GM21619 (cell line): ENCODE measurements at regions not wholly inside any gene's neighbourhood (a gene's known extent, or its start where the extent isn't known, plus 50 kb on each side); places are given as distances from the start of the nearest gene placed in this dataset.
A peak's percentile ranks its signal among the peaks of the same experiment; 100 is the strongest.

Source experiments
- ATAC-seq: cut with Tn5 transposase; IDR thresholded peaks from one replicate; pipeline ENCODE4 v1.9.1; 2021; ENCODE audit not compliant: unreplicated experiment

DNA sequence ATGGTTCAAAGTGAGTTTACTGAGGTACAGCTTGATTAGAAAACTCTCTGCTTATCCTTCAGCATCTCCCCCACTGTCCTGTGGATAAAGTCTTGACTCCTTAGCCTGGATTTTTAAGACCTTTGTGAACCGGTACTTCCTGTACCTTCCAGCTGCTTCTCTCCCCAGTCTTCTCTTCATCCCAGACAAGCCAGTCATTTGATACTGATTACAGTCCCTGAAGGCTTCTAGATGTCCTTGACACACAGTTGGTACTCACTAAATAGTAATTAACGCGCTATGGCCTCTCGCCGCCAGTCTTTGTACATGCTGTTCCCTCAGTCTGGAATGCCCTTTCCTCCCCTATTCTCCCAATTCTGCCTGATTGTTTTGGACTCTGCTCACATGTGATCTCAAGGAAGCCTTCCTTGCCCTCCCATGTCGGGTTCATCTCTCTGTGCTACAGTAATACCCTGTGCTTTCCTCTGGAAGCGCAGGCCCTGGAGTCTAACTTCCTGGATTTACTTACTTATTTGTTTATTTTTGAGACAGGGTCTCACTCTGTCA, 50.6 kb upstream of the PTGR2 start:
- ATAC-seq, result no peak

DNA sequence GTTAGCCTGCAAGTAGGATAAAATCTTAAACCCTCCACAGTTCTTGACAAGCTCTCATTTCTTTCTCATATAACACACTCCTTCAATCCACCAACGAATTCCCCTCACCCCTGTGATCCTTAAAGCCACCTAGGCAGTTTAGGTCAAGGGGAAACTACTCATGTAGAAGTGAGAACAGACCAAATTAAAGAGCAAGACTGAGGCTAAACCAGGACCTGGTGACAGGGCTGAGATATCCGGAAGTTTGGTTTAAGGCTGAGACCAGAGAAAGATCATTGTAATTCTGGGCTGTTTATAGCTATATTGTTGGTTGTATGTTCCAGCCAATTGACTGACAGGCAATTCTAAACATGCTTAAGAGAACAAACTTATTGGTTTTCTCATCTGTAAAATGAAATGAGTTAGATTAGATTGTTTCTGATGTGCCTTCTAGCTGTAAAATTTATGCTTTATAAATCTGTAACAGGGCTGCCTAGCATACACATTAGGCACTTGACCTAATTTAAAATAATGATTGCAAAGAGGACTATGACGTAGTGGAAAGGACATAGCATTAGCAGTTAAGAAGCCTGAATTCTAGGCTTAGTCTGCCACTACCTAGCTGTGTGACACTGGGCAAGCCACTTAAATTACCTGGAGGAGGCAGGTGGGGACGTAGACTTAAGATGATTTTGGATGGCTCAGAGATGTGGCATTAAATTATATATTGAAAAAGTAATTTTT, 53.9 kb upstream of the PTGR2 start:
- ATAC-seq, result no peak

DNA sequence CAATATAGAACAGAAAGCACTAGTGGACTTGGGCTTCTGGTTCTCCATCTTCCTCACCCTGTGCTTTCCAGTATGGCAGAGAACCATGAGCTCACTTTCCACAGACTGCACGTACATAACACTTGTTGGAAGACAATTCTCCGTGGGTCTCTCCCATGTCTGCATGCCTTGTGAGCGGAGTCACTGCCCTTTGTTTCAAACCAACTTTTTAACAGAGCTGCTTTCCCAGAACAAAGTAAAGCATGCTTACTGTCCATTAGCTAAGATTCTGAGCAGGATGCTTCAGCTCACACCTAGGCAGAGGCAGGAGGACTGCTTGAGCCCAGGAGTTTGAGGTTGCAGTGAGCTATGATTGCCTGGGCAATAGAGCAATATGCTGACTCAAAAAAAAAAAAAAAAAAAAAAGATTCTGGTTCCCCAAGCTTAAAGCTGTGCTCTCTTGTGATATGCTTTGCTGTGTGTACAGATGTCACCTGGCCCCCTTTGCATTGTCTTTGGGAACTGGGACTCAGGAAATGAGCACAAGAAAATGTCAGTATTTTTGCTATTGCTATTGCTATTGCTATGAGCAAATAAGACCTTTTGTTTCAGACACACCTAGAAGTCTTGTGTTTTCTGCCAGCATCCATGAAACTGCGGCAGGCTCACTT, 54.6 kb upstream of the PTGR2 start:
- ATAC-seq, result no peak

DNA sequence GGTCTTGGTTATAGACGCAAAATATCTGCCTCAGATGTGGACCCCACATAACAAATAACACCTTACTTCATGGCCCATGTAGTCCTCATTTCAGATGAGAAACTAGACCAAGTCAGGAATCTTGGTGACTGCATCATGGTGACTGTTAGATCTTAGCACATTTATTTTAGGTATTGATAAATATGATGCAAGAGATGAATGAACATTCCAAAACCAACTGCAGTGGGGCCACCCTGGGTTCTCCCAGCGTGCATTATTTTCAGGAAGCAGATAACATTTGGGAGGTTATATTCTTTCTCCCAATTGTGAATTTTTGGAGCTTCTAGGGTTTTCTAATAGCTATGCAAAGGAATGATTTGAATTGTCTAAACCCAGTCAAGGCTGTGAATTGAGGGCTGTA, 55.2 kb upstream of the PTGR2 start:
- no peak for ATAC-seq

DNA sequence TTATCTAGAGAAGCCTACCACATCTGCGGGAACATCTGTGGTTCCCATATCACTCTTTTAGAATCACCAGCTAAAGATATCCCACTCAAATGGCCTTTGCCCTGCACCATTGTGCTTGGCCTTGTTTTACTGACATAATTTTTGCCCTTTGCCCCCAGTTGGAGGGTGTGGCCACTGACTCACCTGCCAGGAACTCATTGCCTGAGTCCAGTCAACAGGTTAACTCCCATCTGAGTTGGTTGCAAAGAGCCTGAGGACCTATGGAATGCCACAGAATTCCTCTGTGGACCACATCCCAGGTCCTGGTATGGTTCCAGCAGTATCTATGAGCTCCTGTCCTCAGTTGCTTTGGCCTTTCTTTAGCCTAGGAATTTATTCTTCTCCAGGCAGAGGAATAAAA, 55.7 kb upstream of the PTGR2 start:
- no peak for ATAC-seq

DNA sequence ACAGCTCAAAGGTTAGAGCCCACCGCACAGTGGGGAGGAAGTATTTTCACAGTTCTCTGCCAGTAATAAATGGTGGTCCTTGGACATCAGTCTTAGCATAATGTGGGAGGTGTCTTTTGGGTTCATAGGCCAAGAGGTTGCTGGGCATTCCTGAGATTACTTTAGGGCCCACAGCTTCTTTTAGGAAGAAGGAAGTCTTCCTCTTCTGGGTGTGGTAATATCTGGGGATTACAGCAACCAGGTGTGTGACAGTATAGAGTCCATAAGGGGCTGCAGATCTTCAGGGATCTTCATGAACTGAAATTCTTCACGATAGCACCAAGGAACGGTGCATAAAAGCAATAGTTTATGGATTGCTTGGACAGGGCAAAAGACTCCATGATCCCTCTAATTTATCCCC, 56.2 kb upstream of the PTGR2 start:
- no peak for ATAC-seq

DNA sequence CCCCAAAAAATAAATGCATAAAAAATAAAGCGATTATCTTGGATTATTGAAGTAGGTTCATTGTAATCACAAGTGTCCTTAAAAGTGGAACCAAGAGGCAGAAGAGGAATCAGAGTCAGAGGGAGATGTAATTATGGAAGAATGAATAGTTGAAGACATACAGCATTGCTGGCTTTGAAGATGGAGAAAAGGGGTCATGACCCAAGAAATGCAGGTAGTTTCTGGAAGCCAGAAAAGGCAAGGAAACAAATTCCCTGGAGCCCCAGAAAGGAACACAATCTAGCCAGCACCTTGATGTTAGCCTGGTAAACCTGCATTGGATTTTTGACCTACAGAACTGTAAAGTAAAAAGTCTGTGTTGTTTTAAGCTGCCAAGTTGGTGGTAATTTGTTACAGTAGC, 57.5 kb upstream of the PTGR2 start:
- ATAC-seq, result no peak

DNA sequence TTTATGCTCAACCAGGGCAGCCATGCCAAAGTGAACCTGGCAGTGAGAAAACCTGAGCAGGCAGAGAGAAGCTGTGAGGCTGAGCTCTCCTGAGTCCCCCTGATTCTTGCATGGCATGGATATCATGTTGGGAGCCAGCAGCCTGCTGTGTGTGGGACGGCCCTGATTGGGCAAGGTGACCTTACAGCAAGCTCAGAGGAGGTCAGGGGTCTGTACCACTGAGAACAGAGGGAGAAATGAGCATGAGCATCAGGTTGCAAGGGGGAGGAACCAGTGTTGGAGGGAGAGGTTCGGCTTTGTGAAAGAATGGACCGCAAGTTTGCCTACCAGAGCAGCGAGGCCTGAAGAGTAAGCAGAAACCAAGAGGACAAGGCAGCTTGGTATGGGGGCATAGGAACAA, 59.1 kb upstream of the PTGR2 start:
- ATAC-seq, result no peak

DNA sequence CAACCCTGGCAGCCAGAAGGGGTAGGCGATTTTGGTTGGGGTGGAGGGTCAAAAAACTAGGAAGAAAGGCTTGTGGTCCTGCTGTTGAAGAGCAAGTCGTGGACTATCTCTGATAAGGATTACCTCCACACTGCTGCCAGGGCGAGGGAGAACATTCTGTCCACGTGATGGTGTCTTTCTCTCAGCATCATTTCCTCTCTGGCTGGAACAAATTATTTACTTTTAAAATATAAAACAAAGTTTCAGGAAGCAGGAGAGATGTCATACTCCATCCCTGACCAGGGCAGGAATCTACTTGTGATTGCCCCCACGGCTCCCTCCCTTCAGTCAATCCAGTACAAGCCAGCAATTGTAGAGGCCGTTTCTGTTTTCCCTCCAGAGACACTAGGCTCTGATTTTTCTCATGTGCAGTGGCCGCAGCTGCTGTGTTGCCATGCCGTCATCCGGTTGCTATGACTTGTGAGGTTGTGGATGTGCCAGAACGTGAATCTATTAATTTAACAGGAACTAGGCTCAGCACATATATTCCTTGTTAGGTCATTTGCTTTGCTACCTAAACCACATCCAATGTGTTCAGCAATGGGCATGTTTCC, 61.5 kb upstream of the PTGR2 start:
- ATAC-seq, result no peak

DNA sequence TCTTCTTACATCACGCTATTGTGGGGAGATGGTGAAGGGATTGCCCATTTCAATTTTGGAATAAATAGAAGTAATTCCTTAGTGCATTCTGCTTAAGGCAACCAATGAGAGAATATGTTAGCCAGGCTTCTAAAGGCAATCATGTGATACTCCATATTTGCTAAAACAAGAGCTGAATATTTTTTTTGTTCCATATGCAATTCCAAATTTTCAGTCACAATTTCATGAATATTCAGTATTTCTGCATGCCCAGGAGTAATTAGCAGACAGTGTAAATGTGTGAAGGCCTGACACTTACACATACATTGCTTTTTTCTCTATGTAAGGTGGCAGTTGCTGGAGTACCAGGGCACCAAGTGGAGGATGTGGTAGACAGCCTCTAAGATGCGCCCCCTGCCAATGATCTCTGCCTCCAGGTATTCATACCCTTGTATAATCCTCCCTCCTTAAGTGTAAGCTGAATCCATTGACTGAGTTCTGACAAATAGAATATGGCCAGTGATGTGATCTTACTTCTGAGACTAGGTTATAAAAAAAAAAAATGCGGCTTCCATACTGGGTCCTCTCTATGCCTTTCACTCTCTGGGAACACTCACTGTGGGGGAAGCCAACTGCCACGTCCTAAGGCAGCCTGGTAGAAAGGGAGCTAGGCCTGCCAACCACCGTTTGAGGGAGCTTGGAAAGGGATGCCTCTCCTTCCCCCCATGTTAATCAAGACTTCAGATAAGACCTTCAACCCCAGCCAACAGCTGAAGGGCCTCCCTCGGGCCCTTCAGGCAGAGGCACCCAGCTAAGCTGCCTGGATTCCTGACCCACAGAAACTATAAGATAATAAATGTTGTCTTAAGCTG, 62.7 kb upstream of the PTGR2 start:
- ATAC-seq, result no peak

DNA sequence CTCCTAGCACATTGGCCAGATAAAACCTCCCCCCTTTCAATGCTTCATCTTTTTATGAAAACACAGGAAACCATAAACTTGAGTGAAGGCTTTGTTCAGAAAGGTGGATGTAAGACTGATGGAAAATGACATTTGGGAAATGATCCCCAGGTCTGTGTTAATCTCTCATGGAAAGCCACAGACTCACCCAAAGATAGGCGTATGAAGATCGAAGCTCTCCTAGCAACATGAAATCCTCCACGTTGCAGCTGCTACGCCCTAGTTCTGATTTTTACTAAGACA, 63.4 kb upstream of the PTGR2 start:
- ATAC-seq, result no peak

DNA sequence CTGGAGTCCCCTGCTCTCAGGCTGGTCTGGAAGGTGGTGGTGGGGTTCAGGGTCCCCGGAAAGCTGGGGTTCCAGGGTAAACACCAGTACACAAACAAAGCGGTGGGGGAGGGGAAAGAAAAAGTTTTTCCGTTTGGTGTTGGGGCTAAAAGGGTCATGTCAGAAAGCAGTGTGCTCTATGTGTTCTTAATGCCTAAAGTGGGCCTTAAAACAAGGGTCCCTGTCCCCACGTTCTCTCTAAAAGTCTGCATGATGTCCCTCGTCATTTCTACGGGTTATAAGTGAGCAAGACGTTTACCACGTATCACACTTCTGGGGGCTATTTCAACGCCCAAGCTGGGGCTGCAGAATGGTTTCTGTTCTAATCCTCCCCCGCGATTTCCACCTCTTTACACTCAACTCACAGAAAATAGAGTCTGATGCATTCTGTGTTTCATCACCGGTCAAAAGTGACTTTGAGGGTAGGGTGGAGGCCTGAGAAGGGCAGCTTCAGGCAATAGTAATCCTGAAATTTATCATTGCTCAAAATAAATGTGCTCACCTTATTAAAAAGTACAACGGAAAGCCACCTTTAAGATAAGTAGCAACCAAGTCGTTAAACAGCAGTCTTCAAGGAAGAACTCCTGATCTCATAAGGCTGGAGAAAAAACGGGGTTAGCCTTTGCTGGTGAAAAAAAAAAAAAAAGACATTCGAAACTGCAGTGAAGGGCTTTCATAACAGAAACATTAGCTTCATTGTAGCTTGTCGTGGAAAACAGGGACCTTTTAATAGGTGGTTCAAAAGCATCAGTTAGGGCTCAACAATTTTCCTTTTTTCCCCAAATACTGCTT, 63.9 kb upstream of the PTGR2 start:
- no peak for ATAC-seq

DNA sequence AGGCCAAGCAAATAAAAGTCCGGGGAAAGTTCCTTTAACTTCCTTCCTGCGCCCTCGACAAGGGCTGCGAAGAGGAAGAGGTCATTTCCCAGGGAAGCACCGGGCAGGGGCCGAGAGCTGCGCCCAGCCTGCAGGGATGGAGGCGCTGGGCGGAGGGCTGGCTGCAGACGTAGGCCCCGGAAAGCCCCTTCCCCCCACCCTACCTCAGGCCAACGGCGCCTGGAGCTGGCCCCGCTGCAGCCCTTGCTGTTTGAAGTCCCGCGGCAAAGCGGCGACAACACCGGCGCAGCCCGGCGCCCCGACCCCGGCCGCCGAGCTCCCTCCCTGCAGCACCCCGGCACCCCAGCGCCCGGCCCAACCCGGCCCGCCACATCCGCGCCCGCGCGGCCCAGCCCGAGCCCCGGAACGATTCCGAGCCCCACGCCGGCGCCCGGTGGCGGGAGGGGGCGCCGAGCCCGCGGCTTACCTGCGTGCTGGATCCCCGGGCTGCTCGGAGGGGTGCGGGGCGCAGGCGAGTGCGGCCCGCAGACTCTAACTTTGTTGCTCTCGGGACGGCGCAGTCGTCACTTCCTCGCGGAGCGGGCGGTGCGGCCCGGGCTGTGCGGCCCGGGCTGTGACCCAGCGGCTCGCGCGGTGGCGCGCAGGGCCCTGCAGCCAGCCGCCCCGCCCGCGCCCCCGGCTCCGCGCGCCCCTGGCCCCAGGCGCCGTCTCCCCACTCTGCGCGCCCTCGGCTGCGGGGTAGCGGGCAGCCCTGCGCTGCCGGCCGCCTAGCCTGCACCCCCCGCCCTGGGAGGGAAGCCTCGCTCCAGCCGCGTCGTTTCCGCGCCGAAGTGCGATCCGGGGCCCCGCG, 64.8 kb upstream of the PTGR2 start:
- ATAC-seq, result no peak

DNA sequence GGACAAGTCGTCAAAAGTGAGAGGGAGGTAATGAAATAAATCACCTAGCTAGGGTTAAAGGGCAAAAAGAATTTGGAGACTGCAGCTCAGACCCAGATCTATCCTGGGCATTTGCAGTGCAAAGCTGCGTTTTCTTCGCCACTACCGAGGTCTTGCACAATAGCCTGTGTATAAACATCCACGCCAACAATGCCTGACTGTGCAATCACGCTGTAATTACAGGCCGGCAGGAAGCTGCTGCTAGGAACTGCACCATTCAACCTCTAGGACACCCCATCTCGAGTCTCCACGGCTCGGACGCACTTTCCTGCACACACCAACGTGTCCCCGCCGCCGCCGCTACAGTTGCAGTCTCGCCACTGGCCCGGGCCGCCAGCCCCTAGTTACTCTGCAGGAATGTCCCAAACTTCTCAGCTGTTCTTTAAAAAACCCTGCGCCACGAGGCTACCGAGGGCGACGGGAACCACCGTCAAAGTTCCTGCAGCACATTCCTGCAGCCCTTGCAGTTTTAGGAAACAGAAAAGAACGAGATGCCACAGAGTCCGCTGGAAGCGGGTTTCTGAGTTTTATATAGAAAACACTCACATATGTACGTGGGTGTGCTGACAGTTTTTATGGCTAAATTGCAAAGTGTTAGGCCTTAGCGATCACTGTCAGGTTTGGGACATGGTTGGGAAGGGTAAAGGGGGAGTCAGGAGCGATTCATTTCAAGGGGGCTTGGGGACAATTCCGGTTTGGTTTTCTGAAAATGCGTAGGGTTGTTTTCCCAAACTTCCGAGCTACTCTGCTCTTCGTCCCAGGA, 65.6 kb upstream of the PTGR2 start:
- peak; percentile 35 for ATAC-seq

DNA sequence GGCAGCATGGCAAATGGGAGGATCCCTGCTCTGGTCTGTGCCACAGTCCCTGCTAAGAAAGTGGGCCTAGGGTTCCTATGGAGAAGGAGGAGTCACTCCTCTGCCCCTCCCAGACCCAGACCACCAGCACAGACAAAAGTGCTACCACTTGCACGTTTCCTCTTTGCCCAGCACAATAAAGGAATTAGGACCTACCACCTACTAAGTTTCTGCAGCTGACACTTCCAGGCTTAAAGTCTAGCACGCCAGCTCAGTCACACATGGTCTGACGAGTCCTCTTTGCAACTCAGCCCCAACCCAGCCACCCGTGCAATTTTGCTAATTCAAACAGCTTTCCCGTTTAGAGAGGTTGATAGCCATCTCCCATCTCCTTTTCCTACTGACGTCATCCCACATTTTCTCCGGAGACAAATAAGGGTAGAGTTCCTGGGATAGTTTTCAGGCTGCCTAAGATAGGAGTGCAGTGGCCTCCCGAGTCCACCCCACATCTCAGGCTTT, 66.2 kb upstream of the PTGR2 start:
- ATAC-seq, result no peak

DNA sequence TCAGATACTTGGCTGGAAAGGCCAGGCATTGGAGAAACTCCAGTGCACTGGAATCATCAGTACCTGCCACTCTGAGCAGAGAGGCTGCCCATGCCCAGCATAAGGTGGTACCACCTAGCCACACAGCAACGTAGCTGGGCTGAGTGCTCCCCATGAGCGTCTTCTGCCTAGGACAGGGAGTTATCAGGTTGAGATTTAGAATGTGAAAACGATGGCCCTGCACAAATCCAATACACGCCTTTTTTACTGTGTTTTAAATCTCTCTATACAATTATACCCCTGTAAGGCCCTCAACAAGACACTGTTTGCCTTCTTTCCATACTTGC, 66.7 kb upstream of the PTGR2 start:
- ATAC-seq, result no peak

DNA sequence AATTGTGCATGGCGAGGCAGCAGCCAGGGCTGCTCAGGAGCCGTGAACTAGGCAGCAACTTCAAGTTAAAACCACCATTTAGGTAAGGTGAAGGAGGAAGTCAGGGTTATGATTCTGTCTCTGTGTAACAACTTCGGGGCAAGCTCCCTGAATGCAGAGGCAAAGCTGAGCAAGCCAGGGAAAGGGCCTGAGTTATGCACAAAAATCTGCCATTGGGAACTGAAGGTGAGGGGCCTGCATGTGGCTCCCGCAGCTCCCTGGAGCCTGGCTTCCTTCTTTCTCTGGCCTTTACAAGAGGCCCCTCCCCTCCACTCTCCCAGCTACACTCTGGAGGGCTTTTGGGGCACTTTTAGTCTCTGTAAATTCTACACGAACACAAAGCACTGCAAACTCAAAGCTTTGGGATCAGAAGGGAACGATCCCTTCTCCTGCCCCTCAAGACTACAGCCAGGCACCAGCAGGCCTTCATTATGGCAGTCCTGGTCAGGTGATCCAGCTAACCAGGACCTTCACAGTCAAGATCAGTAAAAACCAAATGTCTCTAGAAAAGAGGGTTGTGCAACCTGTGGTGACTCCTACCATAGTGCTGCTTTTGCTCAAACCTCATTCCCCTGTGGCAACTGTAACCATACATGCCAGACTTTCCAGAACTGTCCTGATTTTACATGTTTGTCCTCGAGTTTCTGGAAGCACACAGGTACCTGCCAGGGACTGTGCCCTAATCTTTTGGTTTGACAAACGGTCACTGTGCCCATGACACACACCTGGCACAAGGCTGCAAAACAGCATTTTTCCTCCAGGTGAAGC, 67.2 kb upstream of the PTGR2 start:
- no peak for ATAC-seq

DNA sequence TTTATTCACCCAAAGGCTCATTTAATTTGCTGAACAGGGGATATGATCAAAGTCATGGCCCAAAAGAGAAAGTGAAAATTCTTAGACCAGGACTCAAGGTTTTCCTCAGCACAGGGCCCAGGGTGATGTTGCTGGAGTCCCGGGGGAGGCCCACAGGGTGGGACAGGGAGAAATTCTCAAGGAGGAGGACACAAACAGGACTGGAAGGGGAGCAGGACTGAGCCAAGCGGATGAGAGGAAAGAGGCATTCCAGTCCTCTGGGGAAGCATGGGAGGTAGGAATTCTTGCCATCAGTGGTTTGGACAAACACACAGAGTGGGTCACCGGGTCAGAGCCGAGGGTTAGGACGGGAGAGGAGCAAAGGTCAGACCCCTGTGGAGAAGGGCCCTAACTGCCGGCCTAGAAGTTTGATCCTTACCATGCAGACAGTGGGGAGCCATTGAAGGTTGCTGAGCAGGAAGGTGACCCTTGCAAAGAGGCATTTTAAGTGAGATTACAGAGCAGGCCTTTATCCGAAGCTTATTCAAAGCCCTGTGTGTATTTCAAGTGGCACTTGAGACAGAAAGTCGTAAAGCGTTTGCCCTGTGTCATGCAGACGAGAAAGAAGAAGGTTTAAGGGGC, 68.4 kb upstream of the PTGR2 start:
- ATAC-seq, result no peak
